GM12878 (cell line): ENCODE measurements at regions not wholly inside any gene's neighbourhood (a gene's known extent, or its start where the extent isn't known, plus 50 kb on each side); places are given as distances from the start of the nearest gene placed in this dataset.

Source experiments
- ATF3 ChIP-seq: IDR thresholded peaks from 2 replicates; pipeline ENCODE4 v1.6.1; 2011; ENCODE audit warnings: low read depth, mild to moderate bottlenecking, low read length, moderate library complexity, borderline replicate concordance; ENCODE audit errors: extremely low read depth
- BCL11A ChIP-seq: IDR thresholded peaks from 2 replicates; pipeline ENCODE4 v1.6.1; 2011; ENCODE audit warnings: low read depth, low read length
- HDAC2 ChIP-seq: fragments of 200-600 bp; sonication (generic); IDR thresholded peaks from 2 replicates; pipeline ENCODE4 v1.6.1; 2017
- IKZF1 ChIP-seq: fragments of 450-650 bp; conservative IDR thresholded peaks from 2 replicates; pipeline ENCODE4 v1.6.1; 2017; ENCODE audit warnings: antibody characterized with exemption, mild to moderate bottlenecking
- KLF5 ChIP-seq: fragments of 450-650 bp; IDR thresholded peaks from 2 replicates; pipeline ENCODE4 v1.6.1; 2014; ENCODE audit warnings: mild to moderate bottlenecking; ENCODE audit not compliant: partially characterized antibody
- NFIC ChIP-seq: IDR thresholded peaks from 2 replicates; pipeline ENCODE4 v1.6.1; 2012; ENCODE audit warnings: low read depth, mild to moderate bottlenecking, inconsistent platforms, low read length, moderate library complexity
- RB1 ChIP-seq: fragments of 450-650 bp; formaldehyde crosslinking; IDR thresholded peaks from 2 replicates; pipeline ENCODE4 v1.6.1; 2017; ENCODE audit warnings: mild to moderate bottlenecking, borderline replicate concordance
- SKIL ChIP-seq: fragments of 450-650 bp; IDR thresholded peaks from 2 replicates; pipeline ENCODE4 v1.6.1; 2017; ENCODE audit warnings: mild to moderate bottlenecking, low read depth, inconsistent platforms; ENCODE audit not compliant: poor library complexity, severe bottlenecking
- SMAD5 ChIP-seq: IDR thresholded peaks from 2 replicates; pipeline ENCODE4 v1.6.1; 2016; ENCODE audit warnings: antibody characterized with exemption, low read depth
- TCF7 ChIP-seq: IDR thresholded peaks from 2 replicates; pipeline ENCODE4 v1.6.1; 2014; ENCODE audit warnings: antibody characterized with exemption, borderline replicate concordance
- ZNF687 ChIP-seq: fragments of 450-650 bp; IDR thresholded peaks from 2 replicates; pipeline ENCODE4 v1.6.1; 2017; ENCODE audit warnings: mild to moderate bottlenecking, moderate library complexity

- TF ChIP-seq KLF5 = no peak
- TF ChIP-seq SMAD5 = no peak
- no peak for TF ChIP-seq TCF7
- no peak for TF ChIP-seq ZNF687
- TF ChIP-seq NFIC = no peak
- no peak for TF ChIP-seq RB1
- TF ChIP-seq BCL11A = no peak
- no peak for TF ChIP-seq SKIL
- TF ChIP-seq IKZF1 = no peak
- no peak for TF ChIP-seq HDAC2
- no peak for TF ChIP-seq ATF3
Measured at GRCh38 chr2:16408331-16409005, 257.2 kb downstream of the CYRIA start (continued).
